Esophagus muscularis mucosa (tissue), 4 donors: ENCODE measurements at regions not wholly inside any gene's neighbourhood (a gene's known extent, or its start where the extent isn't known, plus 50 kb on each side); places are given as distances from the start of the nearest gene placed in this dataset.

Experiments used
- CTCF ChIP-seq, 3 experiments: fragments of 200-600 bp in 2 of 3; fragments of 450-650 bp in 1 of 3; sonication (generic) in 2 of 3; IDR thresholded peaks; one replicate each; pipeline ENCODE4 v1.5.1; 2017 to 2019; ENCODE audit warnings: antibody characterized with exemption in 3 of 3, mild to moderate bottlenecking in 2 of 3, moderate library complexity in 1 of 3
- EP300 ChIP-seq: sonication (generic); formaldehyde crosslinking; IDR thresholded peaks from one replicate; pipeline ENCODE4 v1.6.1; 2017; ENCODE audit warnings: antibody characterized with exemption
- POLR2A ChIP-seq: fragments of 450-650 bp; IDR thresholded peaks from one replicate; pipeline ENCODE4 v1.6.1; 2017; ENCODE audit warnings: antibody characterized with exemption, moderate library complexity, mild to moderate bottlenecking, low read depth

GRCh38 chr2:37871456-37872191, 53.5 kb upstream of the RMDN2 start:
- TF ChIP-seq EP300 (peak; percentile 32), CTCF (IDR thresholded peaks at IDR 0.05) (no peak), POLR2A (no peak)
